H1 (cell line): ENCODE measurements at regions not wholly inside any gene's neighbourhood (a gene's known extent, or its start where the extent isn't known, plus 50 kb on each side); places are given as distances from the start of the nearest gene placed in this dataset.

Experiments
- BCL11A ChIP-seq, 2 experiments: IDR thresholded peaks; one replicate each; pipeline ENCODE4 v1.6.1; 2011; ENCODE audit warnings: low read depth in 2 of 2, low read length in 2 of 2, mild to moderate bottlenecking in 2 of 2
- EP300 ChIP-seq, 2 experiments: IDR thresholded peaks; 1 replicate in 1 of 2; 2 replicates in 1 of 2; pipeline ENCODE4 v1.6.1; 2011 to 2012; ENCODE audit warnings: low read depth in 2 of 2, low read length in 2 of 2, mild to moderate bottlenecking in 2 of 2, borderline replicate concordance in 1 of 2, inconsistent platforms in 1 of 2, moderate library complexity in 1 of 2
- EZH2 ChIP-seq: fragments of 200-600 bp; sonication (generic); IDR thresholded peaks from 2 replicates; pipeline ENCODE4 v1.7.1; 2012; ENCODE audit warnings: low read depth, mild to moderate bottlenecking, moderate library complexity, low read length, inconsistent platforms; ENCODE audit not compliant: severe bottlenecking
- JUND ChIP-seq: IDR thresholded peaks from 2 replicates; pipeline ENCODE4 v1.6.1; 2011; ENCODE audit warnings: mild to moderate bottlenecking, improper control_type of control experiment, low read length
- POLR2A ChIP-seq, 2 experiments: IDR thresholded peaks; 1 replicate in 1 of 2; 2 replicates in 1 of 2; pipeline ENCODE4 v1.6.1; 2011; ENCODE audit warnings: low read depth in 2 of 2, low read length in 2 of 2, mild to moderate bottlenecking in 2 of 2; ENCODE audit errors: control extremely low read depth in 1 of 2
- POLR2AphosphoS5 ChIP-seq: IDR thresholded peaks from 2 replicates; pipeline ENCODE4 v1.6.1; 2011; ENCODE audit warnings: low read depth, low read length
- RAD21 ChIP-seq, 2 experiments: IDR thresholded peaks in 1 of 2; conservative IDR thresholded peaks in 1 of 2; 2 replicates each; pipeline ENCODE4 v1.6.1; 2011; ENCODE audit warnings: low read depth in 2 of 2, low read length in 2 of 2, improper control_type of control experiment in 1 of 2, inconsistent platforms in 1 of 2, mild to moderate bottlenecking in 1 of 2, moderate library complexity in 1 of 2
- RFX5 ChIP-seq: IDR thresholded peaks from 2 replicates; pipeline ENCODE4 v1.6.1; 2011; ENCODE audit warnings: low read depth, low read length, improper control_type of control experiment, borderline replicate concordance
- TEAD4 ChIP-seq: IDR thresholded peaks from 2 replicates; pipeline ENCODE4 v1.6.1; 2012; ENCODE audit warnings: low read depth, low read length, inconsistent platforms, mixed read lengths
- TF ChIP-seq, protein P1 (sequence below), 3 experiments: IDR thresholded peaks; 1 replicate in 2 of 3; 2 replicates in 1 of 3; pipeline versions ENCODE4 v1.5.1 to v1.6.1; 2011; ENCODE audit warnings: low read length in 3 of 3, mild to moderate bottlenecking in 3 of 3, inconsistent platforms in 2 of 3, low read depth in 1 of 3, moderate library complexity in 1 of 3; ENCODE audit not compliant: insufficient read depth in 1 of 3; ENCODE audit errors: control extremely low read depth in 1 of 3
- TF ChIP-seq, protein P2 (sequence below): IDR thresholded peaks from 2 replicates; pipeline ENCODE4 v1.6.1; 2012; ENCODE audit warnings: low read length, inconsistent platforms
- TF ChIP-seq, protein P3 (sequence below): IDR thresholded peaks from 2 replicates; pipeline ENCODE4 v1.6.1; 2011; ENCODE audit warnings: low read depth, mild to moderate bottlenecking, low read length; ENCODE audit not compliant: insufficient read depth
- TF ChIP-seq, protein P4 (sequence below): IDR thresholded peaks from 2 replicates; pipeline ENCODE4 v1.6.1; 2012; ENCODE audit warnings: inconsistent platforms

DNA sequence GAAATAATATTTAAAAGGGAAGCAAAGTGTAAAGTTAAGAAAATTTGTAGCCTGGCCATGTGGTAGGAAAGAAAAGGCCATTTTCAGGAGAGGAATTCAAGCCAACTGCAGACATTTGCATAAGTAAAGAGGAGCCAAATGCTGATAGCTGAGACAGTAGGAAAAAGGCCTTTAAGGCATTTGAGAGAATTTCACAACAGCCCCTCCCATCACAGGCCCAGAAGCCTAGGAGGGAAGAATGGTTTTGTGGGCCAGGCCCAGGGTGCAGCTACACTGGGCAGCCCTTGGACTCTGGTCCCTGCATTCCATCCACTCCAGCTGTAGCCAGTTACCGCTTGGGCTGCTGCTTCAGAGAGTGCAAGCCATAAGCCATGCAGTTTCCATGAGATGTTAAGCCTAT, 1556.8 kb downstream of the EFNA5 start:
- TF ChIP-seq, protein P1, sequence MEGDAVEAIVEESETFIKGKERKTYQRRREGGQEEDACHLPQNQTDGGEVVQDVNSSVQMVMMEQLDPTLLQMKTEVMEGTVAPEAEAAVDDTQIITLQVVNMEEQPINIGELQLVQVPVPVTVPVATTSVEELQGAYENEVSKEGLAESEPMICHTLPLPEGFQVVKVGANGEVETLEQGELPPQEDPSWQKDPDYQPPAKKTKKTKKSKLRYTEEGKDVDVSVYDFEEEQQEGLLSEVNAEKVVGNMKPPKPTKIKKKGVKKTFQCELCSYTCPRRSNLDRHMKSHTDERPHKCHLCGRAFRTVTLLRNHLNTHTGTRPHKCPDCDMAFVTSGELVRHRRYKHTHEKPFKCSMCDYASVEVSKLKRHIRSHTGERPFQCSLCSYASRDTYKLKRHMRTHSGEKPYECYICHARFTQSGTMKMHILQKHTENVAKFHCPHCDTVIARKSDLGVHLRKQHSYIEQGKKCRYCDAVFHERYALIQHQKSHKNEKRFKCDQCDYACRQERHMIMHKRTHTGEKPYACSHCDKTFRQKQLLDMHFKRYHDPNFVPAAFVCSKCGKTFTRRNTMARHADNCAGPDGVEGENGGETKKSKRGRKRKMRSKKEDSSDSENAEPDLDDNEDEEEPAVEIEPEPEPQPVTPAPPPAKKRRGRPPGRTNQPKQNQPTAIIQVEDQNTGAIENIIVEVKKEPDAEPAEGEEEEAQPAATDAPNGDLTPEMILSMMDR (IDR thresholded peaks at IDR 0.05; ENCODE audit: control extremely low read depth in 1 of 3, insufficient read depth in 1 of 3, low read depth in 1 of 3, low read length in 3 of 3), result no peak
- TF ChIP-seq TEAD4 (no peak), JUND (no peak), RAD21 (IDR thresholded peaks at IDR 0.05 in 1 of 2, conservative IDR thresholded peaks at IDR 0.05 in 1 of 2; ENCODE audit: low read depth in 2 of 2, low read length in 2 of 2) (no peak), RFX5 (no peak), EZH2 (no peak), POLR2A (IDR thresholded peaks at IDR 0.05; ENCODE audit: control extremely low read depth in 1 of 2, low read depth in 2 of 2, low read length in 2 of 2) (no peak), POLR2AphosphoS5 (no peak), BCL11A (IDR thresholded peaks at IDR 0.05; ENCODE audit: low read depth in 2 of 2, low read length in 2 of 2) (no peak), EP300 (IDR thresholded peaks at IDR 0.05; ENCODE audit: borderline replicate concordance in 1 of 2, low read depth in 2 of 2, low read length in 2 of 2) (no peak)
- TF ChIP-seq, protein P2, sequence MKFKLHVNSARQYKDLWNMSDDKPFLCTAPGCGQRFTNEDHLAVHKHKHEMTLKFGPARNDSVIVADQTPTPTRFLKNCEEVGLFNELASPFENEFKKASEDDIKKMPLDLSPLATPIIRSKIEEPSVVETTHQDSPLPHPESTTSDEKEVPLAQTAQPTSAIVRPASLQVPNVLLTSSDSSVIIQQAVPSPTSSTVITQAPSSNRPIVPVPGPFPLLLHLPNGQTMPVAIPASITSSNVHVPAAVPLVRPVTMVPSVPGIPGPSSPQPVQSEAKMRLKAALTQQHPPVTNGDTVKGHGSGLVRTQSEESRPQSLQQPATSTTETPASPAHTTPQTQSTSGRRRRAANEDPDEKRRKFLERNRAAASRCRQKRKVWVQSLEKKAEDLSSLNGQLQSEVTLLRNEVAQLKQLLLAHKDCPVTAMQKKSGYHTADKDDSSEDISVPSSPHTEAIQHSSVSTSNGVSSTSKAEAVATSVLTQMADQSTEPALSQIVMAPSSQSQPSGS, result no peak
- TF ChIP-seq, protein P3, sequence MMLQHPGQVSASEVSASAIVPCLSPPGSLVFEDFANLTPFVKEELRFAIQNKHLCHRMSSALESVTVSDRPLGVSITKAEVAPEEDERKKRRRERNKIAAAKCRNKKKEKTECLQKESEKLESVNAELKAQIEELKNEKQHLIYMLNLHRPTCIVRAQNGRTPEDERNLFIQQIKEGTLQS, result no peak
- TF ChIP-seq, protein P4, sequence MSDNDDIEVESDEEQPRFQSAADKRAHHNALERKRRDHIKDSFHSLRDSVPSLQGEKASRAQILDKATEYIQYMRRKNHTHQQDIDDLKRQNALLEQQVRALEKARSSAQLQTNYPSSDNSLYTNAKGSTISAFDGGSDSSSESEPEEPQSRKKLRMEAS, result no peak
